ENCODE measurements at regions not wholly inside any gene's neighbourhood (a gene's known extent, or its start where the extent isn't known, plus 50 kb on each side); places are given as distances from the start of the nearest gene placed in this dataset.

GRCh38 chr6:140677781-140678528 is 1303.5 kb upstream of the CITED2 start:
- no peak for TF ChIP-seq CTCF (IDR thresholded peaks at IDR 0.05)
- no peak for TF ChIP-seq POLR2A (IDR thresholded peaks at IDR 0.05)

All from heart left ventricle (tissue), 13 donors.